Activated naive CD4-positive, alpha-beta T cell treated with anti-CD3 and anti-CD28 coated beads, Interleukin-2, amount 50 U/mL, for 16 hours (primary cell): ENCODE measurements at regions not wholly inside any gene's neighbourhood (a gene's known extent, or its start where the extent isn't known, plus 50 kb on each side); places are given as distances from the start of the nearest gene placed in this dataset.
"Not testable (repeated sequence)": the region's sequence is repeated elsewhere in the genome, so short reads cannot be mapped to it uniquely, and the experiment has no call there.

ENCODE experiments used
- DNase-seq: peaks from one replicate; pipeline ENCODE4 v3.0.0-alpha.2; 2020

DNA sequence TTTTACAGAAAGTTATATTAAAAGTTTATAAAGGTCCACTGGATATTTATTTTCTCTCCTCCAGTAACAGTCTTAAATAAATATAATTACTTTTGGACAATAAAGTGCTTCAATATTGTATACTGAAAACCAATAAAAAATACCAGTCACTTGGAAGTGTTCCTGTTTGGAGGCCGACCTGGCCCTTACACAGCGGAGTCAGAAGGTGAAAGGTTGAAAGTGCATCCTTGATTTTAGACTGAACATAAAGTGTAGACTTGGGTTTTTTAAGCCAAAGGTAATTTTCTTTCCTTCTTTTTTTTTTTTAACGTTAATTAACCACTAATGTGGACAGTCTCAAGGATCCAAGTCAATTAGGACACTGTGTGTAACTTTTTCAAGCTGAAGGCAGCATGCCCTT lies 152.3 kb upstream of the TBX18 start:
- DNase-seq, result no peak

DNA sequence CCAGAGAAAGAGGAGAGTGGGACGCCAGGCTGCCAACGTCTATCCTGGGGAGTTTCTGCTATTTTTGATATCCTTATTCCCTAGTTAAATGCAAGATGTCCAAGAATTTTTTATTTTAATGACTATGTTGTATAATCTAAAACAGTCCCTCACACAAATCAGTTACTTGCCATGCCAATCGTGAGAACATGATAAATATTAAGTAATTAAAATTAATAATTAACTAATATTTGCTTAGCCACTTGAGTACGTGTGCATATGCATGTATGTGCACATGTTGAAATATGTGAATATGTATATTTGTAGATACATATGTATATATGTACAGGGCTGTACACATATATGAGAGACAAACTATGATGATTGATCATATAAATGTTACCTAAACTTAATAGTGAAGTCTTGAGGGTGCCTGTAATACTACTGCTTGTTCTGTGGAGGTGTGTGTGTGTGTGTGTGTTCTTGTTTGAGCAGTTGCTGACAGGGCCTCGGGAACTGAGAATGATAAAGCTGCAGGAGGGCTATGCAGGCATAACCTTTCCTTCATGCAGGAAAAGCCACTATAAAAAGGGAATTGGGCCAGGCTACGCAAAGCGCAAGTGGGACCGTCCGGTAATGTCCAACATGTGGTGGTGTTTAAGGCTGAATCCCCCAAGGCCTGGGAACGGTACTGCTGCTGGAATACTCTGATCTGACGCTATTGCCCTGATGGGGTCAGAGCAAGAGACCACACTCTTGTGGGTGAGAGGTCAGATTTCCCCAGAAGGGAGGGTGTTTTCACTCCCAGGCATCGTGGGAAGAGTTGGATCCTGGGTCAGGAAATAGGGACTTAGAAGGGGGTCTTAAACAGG lies 148.3 kb upstream of the TBX18 start:
- DNase-seq, result no peak

DNA sequence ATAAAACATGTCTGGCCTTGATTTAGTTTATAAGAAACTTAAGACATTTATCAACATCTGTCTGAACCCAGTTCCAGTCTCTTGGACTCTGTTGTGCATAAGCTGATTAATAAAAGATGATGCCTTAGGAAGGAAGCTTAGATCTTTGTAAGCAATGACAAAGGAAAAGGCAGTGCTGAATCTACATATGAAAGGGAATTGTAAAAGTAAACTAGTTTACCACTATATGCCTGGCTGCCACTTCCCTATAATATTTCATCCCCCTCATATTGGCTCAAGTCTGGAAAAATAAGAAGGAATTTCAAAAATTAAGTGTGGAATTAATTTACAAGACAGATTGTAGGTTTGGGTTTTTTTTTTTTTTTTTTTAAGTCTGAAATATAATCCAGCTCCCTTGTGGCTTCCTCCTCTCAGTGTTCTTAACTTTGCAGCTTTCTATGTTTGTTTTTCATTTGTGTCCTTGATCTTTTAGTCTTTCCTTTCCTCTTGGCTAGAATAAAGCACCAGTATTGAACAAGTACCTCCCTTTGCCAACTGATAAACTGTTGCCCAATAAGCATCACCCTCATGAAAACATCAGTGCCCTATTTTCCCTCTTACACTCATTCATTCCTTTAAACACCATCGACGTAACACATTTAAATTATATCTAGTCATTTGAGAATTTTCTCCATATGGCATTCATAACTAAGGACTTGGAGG lies 146.7 kb upstream of the TBX18 start:
- no peak for DNase-seq

DNA sequence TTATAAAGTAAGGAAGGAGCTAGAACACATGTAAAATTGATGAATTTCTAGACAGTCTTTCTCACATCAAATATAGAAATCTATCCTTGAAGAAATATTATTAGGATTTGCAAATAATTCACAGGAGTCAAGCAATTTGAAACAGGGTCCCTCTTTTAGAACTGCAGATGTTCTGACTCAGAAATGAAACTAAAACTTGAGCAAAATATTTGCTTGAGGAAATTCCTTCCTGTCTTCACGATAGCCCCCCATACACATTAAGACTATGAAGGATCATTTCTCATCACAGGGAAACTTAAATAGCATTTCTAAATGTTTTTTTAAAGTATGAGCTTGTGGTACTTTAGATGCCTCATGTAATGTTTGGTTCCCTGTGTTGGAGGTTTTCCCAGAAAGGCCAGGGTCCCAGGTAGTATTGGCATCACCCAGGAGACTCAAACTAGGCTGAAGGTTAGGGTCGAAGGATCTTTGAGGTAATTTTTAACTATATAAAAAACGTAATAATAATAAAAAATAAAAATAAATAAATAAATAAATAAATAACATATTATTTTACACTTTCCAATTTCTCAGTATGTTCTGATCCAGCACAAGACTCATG lies 144.0 kb upstream of the TBX18 start:
- DNase-seq, result no peak

DNA sequence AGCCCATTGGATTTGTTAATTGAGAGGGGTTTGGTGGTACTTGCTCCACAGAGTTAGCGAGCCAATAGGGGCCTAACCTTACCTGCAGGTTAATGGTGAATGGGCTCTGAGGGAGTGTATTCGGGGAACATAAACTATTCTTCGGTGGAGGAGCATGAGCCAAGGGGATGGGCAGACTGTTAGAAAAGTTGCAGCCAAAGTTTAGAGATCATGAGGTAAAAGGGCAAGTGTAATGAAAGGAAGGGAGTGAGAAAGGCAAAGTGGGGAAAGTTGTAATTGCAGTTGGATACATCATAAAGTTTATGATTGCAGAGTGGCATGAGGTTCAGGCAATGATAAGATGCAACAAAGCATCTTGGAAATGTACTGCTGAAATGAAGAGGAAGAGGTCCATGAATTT lies 142.1 kb upstream of the TBX18 start:
- DNase-seq, result no peak

DNA sequence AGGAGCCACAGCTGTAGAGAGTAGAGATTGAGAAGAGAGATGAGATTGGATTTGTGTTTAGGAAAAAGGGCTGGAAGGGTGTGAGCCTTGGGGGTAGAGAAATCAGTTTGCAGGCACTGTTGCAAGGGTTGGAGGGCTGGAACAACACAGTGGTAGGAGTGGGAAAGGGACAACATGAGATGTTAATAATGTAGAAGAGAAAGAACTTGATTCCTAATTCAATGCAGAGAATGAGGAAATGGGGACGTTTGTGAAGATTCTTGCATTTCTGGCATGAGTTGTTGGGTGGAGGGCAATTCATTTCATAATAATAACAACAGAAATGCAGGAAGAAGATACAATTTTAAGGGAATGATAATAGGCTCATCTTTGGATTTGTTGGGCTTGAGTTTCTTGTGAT lies 141.4 kb upstream of the TBX18 start:
- no peak for DNase-seq

DNA sequence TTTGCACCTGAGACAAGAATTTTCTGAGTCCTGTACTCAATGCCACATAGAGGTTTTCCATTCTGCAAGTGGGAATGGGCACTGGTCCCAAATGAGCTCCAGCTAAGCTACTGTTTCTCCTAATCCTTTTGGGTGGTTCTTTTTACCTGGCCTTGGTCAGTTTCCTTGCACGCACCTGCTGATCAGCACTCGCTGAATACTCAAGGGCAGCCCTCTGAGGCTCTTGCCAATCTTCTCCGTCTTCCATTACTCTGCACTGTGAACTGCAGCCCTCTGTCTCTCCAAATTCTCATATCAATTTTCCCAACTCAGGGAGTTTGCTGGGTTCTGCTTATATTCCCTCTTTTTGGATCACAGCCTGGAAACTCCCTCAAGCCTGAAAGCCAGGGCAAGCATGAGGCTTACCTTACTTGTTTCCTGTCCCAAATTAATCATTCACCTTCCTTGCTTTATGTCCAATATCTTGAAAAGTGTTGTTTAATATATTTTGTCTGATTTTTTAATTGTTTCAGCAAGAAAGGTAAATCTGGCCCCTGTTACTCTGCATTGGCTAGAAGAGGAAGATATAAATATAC lies 138.0 kb upstream of the TBX18 start:
- no peak for DNase-seq

DNA sequence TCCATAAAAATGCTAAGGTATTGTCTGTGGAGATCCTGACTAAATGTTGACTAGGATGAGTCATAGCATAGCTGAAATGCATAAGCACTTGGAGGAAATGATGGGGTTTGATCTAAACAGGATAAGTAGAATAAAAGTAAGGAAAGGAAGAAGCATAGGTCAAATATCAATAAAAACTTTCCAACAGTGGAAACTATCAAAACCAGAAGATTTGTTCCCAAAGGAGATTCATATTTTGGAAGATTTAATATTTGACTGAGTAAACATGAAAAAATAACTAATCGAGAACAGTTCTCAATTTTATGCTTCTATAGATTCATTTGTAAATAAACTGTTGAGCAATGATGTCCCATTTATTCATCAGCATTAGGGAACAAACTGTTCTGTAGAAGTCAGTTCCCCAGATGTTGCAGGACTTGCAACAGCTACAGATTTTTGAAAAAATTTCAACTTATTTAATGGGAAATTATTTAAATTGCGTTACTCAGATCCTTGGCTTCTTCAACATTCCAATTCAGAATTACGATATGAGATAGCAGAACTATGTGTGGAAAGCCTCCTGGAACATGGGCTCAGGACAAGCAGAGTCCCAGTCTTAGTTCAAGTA lies 133.7 kb upstream of the TBX18 start:
- no peak for DNase-seq

DNA sequence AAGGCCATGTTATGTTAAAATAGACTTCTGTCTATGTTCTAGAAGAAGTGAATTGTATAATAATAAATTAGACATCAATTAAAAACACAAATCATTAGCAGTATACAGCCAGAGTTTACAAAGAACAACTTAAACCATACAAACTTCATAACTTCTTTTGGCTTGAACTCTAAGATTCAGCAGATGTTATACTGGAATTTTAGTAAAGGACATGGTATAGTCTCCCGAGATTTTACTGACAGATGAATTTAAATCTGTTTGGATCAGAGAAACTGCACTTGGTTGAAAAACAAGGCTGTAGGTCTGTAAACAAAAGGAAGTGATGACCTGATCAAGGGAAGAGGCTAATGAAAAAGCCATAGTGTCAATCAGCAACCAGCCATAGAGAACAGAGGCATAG lies 132.6 kb upstream of the TBX18 start:
- no peak for DNase-seq

DNA sequence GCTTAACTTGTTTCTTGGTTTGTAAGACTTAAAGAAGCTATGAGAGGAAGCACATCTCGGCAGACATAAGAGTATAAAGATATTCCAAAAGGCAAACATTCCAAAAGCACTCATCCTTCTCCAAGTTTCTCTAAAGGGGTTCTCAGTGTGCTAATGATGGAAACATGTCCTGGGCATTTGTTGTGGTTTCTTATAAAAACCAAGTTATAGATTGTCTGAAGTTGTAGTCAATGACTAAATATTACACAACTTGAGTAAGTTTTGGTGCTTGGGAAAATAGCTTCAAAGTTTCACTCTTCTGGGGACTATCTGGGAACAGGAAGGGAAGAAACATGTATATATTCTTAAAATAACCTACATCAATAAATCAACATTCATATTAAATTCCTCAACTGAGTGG lies 128.3 kb upstream of the TBX18 start:
- DNase-seq, result no peak

DNA sequence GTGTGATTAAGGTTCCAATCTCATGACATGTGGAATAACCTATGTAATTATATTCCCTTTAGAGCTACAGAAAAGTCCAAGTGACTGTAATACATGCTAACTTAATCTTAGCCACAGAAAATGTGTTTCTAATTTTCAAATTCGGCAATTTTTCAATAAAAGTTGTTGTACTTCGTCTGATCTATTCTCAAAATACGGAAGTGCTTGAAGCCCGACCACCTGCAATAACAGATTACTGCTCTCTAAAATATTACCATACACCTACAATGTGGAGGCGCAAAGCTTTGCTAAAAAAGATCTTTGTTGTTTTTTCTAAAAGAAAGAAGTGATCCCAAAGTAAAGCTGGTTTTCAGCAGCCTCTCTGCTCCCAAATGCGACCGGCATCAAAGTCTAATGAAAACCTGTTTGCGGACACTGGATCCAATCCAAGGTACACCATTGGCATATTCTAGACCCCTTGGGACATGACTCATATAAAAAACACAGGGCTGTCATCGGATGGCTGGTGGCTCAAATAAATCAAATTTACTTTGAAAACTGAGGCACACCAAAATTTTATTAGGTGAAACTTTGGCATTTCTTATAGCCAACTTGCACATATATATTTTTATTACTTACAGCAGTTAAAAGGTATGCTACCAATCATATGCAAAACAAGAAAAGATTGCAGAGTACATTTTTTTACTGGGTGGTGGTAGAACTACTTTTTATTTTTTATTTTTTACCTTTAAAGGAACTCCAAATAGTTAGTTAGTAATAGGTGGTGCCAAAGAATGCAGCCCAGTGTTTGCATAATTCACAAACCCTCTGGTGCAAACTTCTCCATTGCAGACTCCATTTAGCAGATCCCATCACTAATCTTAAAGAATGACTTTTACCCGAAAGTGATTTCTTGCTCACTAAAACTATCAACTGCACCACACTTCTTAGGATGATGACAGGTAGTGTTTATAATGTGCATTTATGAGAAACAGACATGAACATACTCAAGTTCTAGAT lies 118.7 kb upstream of the TBX18 start:
- no peak for DNase-seq

DNA sequence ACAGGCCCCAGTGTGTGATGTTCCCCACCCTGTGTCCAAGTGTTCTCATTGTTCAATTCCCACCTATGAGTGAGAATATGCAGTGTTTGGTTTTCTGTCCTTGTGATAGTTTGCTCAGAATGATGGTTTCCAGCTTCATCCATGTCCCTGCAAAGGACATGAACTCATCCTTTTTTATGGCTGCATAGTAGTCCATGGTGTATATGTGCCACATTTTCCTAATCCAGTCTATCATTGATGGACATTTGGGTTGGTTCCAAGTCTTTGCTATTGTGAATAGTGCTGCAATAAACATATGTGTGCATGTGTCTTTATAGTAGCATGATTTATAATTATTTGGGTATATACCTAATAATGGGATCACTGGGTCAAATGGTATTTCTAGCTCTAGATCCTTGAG lies 115.0 kb upstream of the TBX18 start:
- not testable (repeated sequence) for DNase-seq

DNA sequence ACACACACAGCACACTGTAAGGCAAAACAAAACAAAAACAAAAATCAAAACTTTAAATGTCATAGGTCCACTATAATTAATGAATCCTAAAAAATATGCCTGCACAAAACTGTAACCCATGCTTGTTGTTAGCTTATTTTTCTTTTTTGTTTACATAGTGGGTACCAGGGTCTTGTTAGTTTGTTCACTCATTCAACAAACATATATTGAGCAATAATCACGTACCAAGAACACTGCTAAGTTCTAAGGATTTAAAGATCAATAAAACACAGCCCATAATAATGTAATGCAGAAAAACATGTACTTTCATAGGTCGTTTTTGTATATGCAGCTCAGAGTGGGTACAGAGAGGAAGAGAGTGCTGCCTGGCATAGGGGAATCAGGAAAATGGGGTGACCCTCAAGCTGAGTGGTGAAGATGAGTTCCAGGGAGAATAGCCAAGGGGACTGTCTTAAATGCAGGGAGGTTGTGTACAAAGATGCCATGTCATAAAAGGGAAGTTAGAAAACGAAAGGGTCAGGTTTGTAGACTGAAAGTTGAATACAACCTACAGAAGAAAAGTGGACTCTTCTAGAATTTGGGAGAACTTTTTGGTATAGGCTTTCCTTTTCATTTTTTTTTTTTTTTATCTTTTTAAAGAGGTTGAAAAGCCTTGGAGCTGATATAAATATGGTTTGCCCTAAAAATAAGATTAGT lies 113.3 kb upstream of the TBX18 start:
- DNase-seq, result no peak

DNA sequence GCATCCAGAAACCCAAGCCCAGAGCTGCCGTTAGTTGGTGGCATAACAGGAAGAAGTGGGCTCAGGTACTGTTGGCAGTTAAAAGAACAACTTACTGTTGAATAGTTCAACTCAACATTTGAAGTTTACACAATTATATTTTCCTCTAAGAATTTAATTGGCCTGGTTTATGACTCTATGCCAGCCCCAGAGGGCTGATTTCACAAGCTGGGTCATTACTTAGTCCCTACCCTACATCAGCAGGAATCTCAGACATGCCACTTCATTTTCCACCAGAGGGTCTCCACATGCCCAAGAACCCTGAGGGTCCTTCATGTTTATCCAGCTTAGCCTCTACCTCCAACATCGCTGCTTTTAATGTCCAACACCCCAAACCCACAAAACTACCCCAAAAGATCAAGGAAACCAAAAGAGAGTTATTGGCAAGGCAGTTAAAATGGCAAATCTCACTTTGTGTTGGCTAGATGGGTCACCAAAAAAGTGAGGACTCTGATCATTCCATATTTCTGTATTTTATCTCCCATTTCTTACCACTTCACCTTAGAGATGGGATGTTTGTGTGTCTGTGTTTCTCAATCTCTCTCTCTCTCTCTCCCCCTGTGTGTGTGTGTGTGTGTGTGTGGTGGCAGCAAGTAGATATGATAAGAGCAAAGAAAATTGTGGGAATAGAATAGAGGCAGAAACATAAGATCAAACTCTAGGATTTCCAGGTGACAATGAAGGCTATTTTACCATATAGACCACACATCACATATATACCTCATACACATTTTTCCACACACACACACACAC lies 112.5 kb upstream of the TBX18 start:
- DNase-seq, result no peak

DNA sequence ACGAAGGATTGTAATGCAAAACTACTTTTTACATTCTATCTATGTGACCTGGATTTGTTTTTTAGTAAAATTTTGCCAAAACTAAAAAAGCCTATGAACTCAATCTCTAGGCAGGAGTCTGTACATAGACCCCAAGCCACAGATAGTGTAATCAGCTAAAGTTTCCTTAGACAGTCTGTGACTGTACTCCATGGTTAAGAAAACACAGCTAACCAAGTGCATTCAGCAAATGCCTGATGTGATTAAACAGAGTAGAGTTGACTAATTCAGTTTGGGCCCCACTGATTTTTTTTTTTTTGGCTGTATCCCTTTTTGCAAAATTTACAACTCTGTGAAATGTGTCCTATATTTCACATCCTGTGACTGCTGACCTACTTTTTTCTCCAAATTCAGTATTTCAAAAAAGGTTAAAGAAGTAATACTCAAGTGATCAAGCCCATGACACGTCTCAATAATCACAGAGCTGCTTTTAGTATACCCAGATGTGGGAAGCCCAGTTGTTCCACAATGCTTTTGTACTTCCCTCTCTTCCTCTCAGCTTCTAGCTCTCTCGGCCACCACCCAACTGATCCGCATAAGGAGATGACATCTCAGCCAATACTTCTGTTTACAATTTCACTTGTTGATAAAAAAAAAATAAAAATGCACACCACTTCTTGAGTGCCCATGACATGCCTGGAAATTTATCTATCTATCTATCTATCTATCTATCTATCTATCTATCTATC lies 108.8 kb upstream of the TBX18 start:
- no peak for DNase-seq

DNA sequence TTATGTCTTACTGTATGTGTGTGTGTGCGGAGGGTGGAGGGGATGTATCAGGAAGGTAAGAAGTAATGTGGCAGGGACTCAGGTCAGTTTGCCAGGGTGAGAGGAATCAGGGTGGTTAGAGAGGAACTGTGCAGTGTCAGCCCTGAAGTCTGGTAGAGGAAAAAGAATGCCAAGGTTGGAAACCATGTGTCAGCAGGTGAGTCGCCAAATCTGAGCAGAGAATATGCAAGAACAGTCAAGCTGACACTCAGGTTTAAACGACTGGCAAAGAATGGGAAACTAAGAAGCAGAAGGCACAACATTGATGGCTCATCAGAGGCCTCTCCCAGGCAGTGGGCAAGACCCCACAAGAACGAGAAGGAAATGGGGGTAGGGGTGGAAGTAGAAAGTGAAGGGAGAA lies 107.5 kb upstream of the TBX18 start:
- DNase-seq, result no peak

DNA sequence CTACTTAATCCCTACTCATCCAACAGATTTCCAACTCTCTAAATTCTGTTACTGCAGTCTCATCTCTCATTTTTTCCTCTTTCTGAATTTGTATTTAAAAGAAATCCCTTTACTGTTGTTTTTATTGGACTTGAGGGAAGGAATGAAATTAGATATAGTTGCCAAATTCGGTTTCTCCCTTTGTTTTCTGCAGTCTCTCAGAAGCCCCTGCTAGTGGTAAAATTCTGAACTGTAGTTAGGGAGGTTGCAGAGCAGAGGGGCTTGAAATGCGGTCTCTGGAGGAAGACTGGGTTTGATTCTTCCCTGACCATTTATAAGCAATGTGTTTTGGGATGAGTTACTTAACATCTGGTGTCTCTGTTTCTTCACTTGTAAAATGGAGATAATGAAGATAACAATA lies 106.3 kb upstream of the TBX18 start:
- DNase-seq, result no peak

DNA sequence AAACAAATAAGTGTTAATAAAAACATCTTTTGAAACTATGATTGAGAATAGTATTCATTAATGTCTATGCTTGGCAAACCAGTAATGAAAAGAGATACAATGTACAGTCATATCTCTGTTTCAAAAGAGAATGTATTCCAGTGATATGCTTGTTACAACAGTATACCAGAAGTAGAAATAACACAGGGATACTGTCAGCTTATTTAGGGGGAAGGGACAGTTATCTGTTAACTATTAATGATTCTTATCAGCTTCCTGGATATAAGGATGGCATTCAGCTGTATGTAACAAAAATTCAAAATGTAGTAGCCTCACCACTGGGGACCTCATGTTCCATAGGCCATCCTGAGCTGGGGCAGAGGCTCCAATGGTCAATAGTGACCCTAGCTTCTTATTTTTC lies 103.8 kb upstream of the TBX18 start:
- no peak for DNase-seq

DNA sequence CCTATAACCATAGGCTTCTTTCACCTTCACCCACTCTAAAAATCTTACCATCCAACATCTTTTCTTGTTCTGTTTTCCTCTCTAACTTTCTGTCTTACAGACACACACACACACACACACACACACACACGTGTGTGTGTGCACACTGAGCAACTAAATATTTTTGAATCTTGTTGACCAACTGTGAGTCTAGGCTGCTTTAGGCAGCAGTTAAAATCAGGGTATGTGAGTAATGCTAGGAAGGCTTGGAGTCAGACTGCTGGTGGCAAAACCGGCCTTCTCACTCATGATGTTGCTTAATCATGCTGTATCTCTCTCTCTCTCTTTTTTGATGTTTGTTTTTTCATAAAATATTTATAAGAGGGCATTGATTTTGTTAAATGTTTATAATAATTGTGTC lies 103.1 kb upstream of the TBX18 start:
- no peak for DNase-seq

DNA sequence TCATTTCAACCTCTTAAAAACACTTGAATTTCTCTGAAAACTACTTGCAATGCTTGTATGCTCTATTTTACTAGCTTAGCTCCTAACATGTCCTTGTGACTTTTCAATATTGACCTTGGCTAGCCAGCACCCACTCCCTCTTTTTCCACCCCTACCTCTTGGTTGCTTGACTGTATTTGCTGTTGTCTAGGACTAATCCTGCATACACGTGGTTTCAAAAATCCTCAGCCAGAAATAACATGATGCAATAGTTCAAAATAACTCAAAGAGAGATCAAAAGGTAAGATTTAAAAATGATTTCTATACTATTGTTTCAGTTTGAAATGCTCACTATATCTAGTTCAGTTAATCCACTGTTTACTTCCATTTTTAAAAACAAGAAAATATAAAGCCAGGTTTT lies 102.3 kb upstream of the TBX18 start:
- DNase-seq, result no peak
